Mammary epithelial cell (primary cell): ENCODE measurements at regions not wholly inside any gene's neighbourhood (a gene's known extent, or its start where the extent isn't known, plus 50 kb on each side); places are given as distances from the start of the nearest gene placed in this dataset.

Experiments
- EZH2 ChIP-seq: IDR thresholded peaks from 2 replicates; pipeline ENCODE4 v1.6.1; 2012; ENCODE audit warnings: low read length, inconsistent platforms, borderline replicate concordance
- TF ChIP-seq, protein P1 (sequence below), 2 donors: IDR thresholded peaks in 1 of 2; conservative IDR thresholded peaks in 1 of 2; 2 replicates each; pipeline ENCODE4 v1.5.1; 2011 to 2012; ENCODE audit warnings: inconsistent platforms in 2 of 2, low read length in 2 of 2, mild to moderate bottlenecking in 2 of 2, control low read depth in 1 of 2, low read depth in 1 of 2; ENCODE audit not compliant: insufficient read depth in 1 of 2; ENCODE audit errors: extremely low read depth in 1 of 2

DNA sequence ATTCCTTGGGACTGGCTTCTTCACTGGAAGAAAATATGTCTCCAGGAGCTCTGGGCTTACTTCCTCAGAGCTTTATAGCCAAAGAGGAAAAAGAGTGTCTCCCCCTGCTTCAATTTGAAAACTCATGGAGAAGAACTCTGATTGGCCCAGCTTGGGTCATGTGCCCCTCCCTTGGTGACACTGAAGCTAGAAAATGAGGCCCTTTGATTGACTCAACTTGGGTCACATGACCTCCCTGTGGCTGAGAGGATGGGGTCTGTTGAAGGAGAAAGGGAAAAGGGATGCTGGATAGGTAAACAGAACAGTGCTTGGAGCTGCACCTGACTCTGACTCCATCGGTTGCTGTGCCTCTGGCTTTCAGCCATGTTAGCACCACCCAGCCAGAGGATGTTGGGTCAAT, 70.6 kb upstream of the KSR1 start:
- TF ChIP-seq, protein P1, sequence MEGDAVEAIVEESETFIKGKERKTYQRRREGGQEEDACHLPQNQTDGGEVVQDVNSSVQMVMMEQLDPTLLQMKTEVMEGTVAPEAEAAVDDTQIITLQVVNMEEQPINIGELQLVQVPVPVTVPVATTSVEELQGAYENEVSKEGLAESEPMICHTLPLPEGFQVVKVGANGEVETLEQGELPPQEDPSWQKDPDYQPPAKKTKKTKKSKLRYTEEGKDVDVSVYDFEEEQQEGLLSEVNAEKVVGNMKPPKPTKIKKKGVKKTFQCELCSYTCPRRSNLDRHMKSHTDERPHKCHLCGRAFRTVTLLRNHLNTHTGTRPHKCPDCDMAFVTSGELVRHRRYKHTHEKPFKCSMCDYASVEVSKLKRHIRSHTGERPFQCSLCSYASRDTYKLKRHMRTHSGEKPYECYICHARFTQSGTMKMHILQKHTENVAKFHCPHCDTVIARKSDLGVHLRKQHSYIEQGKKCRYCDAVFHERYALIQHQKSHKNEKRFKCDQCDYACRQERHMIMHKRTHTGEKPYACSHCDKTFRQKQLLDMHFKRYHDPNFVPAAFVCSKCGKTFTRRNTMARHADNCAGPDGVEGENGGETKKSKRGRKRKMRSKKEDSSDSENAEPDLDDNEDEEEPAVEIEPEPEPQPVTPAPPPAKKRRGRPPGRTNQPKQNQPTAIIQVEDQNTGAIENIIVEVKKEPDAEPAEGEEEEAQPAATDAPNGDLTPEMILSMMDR (conservative IDR thresholded peaks at IDR 0.05 in 1 of 2, IDR thresholded peaks at IDR 0.05 in 1 of 2; ENCODE audit: extremely low read depth in 1 of 2, insufficient read depth in 1 of 2, low read depth in 1 of 2, low read length in 2 of 2) = no peak
- no peak for TF ChIP-seq EZH2
